Smooth muscle cell of the brain vasculature (primary cell): ENCODE measurements at regions not wholly inside any gene's neighbourhood (a gene's known extent, or its start where the extent isn't known, plus 50 kb on each side); places are given as distances from the start of the nearest gene placed in this dataset.
A peak's percentile ranks its signal among the peaks of the same experiment; 100 is the strongest.

ENCODE experiments used
- DNase-seq: peaks from one replicate; pipeline ENCODE4 v3.0.0-alpha.2; 2012; ENCODE audit warnings: low read depth, low spot score

GRCh38 chr1:187236199-187236598, 407.4 kb downstream of the PLA2G4A start:
- no peak for DNase-seq

GRCh38 chr1:187236676-187237075, 407.9 kb downstream of the PLA2G4A start:
- DNase-seq: no peak

GRCh38 chr1:187237542-187237941, 408.8 kb downstream of the PLA2G4A start:
- DNase-seq: no peak

GRCh38 chr1:187241971-187242370, 413.2 kb downstream of the PLA2G4A start:
- no peak for DNase-seq

GRCh38 chr1:187244623-187245022, 415.9 kb downstream of the PLA2G4A start:
- DNase-seq: peak; percentile 24

- DNase-seq: no peak
Observed at GRCh38 chr1:187245201-187245600, 416.5 kb downstream of the PLA2G4A start.

GRCh38 chr1:187249196-187249595, 420.4 kb downstream of the PLA2G4A start:
- no peak for DNase-seq

- no peak for DNase-seq
Observed at GRCh38 chr1:187252923-187253322, 424.2 kb downstream of the PLA2G4A start.

GRCh38 chr1:187257476-187257875, 428.7 kb downstream of the PLA2G4A start:
- no peak for DNase-seq

- DNase-seq: no peak
Observed at GRCh38 chr1:187261637-187262036, 432.9 kb downstream of the PLA2G4A start.

GRCh38 chr1:187262731-187263130, 434.0 kb downstream of the PLA2G4A start:
- no peak for DNase-seq

GRCh38 chr1:187264995-187265602, 436.4 kb downstream of the PLA2G4A start:
- no peak for DNase-seq

- no peak for DNase-seq
Observed at GRCh38 chr1:187266051-187266450, 437.3 kb downstream of the PLA2G4A start.

GRCh38 chr1:187267827-187268226, 439.1 kb downstream of the PLA2G4A start:
- DNase-seq: no peak

GRCh38 chr1:187270256-187270655, 441.5 kb downstream of the PLA2G4A start:
- no peak for DNase-seq

- DNase-seq: no peak
Observed at GRCh38 chr1:187275346-187275745, 446.6 kb downstream of the PLA2G4A start.

GRCh38 chr1:187275985-187276575, 447.3 kb downstream of the PLA2G4A start:
- DNase-seq: no peak

- no peak for DNase-seq
Observed at GRCh38 chr1:187276677-187277076, 447.9 kb downstream of the PLA2G4A start.

- no peak for DNase-seq
Observed at GRCh38 chr1:187280031-187280430, 451.3 kb downstream of the PLA2G4A start.

GRCh38 chr1:187281085-187281484, 452.3 kb downstream of the PLA2G4A start:
- DNase-seq: no peak

- no peak for DNase-seq
Observed at GRCh38 chr1:187283984-187284383, 455.2 kb downstream of the PLA2G4A start.

GRCh38 chr1:187294421-187295201, 465.9 kb downstream of the PLA2G4A start:
- DNase-seq: no peak

GRCh38 chr1:187300081-187300480, 471.3 kb downstream of the PLA2G4A start:
- no peak for DNase-seq
